WTC11 (cell line): ENCODE measurements at regions not wholly inside any gene's neighbourhood (a gene's known extent, or its start where the extent isn't known, plus 50 kb on each side); places are given as distances from the start of the nearest gene placed in this dataset.

Experiments used
- ATAC-seq: fragments of 200-7000 bp; cut with Tn5 transposase; 2 replicates; pipeline ENCODE4 v1.10.0; 2021; ENCODE audit warnings: mild to moderate bottlenecking, moderate library complexity
- CTCF ChIA-PET: fragments of 300-600 bp; sonication (Branson Sonifier 250); formaldehyde crosslinking; loops from one replicate; lab custom pipeline; 2021; ENCODE audit warnings: antibody characterized with exemption; lab: Charles Lee
- POLR2A ChIA-PET: fragments of 350-600 bp; sonication (Branson Sonifier 250); formaldehyde crosslinking; loops from one replicate; lab custom pipeline; 2021; ENCODE audit warnings: antibody characterized with exemption; lab: Charles Lee
- DNase-seq: peaks from one replicate; pipeline ENCODE4 v3.0.0; 2021; ENCODE audit warnings: low spot score
- H3K27ac Mint-ChIP-seq: 2 replicates; pipeline ENCODE4 v1.8.0; 2021; ENCODE audit warnings: mixed read lengths
- H3K27me3 Mint-ChIP-seq: 2 replicates; pipeline ENCODE4 v1.8.0; 2021; ENCODE audit warnings: low read depth, mild to moderate bottlenecking, moderate library complexity, mixed read lengths
- H3K36me3 Mint-ChIP-seq: 2 replicates; pipeline ENCODE4 v1.8.0; 2021; ENCODE audit warnings: mixed read lengths
- H3K4me1 Mint-ChIP-seq: 2 replicates; pipeline ENCODE4 v1.8.0; 2022; ENCODE audit warnings: mixed read lengths
- H3K4me3 Mint-ChIP-seq: 2 replicates; pipeline ENCODE4 v1.8.0; 2021; ENCODE audit warnings: mild to moderate bottlenecking, moderate library complexity, mixed read lengths
- H3K9me3 Mint-ChIP-seq: 2 replicates; pipeline ENCODE4 v1.8.0; 2021; ENCODE audit warnings: mixed read lengths
- ATF1 ChIP-seq: sonication (generic); formaldehyde crosslinking; IDR thresholded peaks from 2 replicates; pipeline ENCODE4 v1.8.1; 2023; ENCODE audit warnings: mild to moderate bottlenecking, moderate library complexity, missing genetic modification reagents
- CREB1 ChIP-seq: sonication (generic); formaldehyde crosslinking; IDR thresholded peaks from 2 replicates; pipeline ENCODE4 v1.8.0; 2023; ENCODE audit warnings: mild to moderate bottlenecking, missing genetic modification reagents
- ESRRA ChIP-seq: sonication (generic); formaldehyde crosslinking; IDR thresholded peaks from 2 replicates; pipeline ENCODE4 v1.8.1; 2022; ENCODE audit warnings: mild to moderate bottlenecking, missing genetic modification reagents, borderline replicate concordance
- ETV6 ChIP-seq: sonication (generic); formaldehyde crosslinking; IDR thresholded peaks from 2 replicates; pipeline ENCODE4 v1.8.1; 2022; ENCODE audit warnings: mild to moderate bottlenecking, missing genetic modification reagents
- FOXP1 ChIP-seq: sonication (generic); formaldehyde crosslinking; IDR thresholded peaks from 2 replicates; pipeline ENCODE4 v1.8.0; 2022; ENCODE audit warnings: missing genetic modification reagents, mild to moderate bottlenecking, moderate library complexity, borderline replicate concordance
- GABPB1 ChIP-seq: sonication (generic); formaldehyde crosslinking; IDR thresholded peaks from 2 replicates; pipeline ENCODE4 v1.8.1; 2023; ENCODE audit warnings: mild to moderate bottlenecking, missing genetic modification reagents
- GRHL2 ChIP-seq: fragments of 250-450 bp; sonication (Bioruptor Pico); IDR thresholded peaks from 2 replicates; pipeline ENCODE4 v1.8.0; 2022; ENCODE audit warnings: mild to moderate bottlenecking, moderate library complexity; ENCODE audit not compliant: insufficient replicate concordance, severe bottlenecking
- GTF2I ChIP-seq: fragments of 250-450 bp; sonication (Bioruptor Pico); conservative IDR thresholded peaks from 2 replicates; pipeline ENCODE4 v1.4.0; 2021; ENCODE audit warnings: mild to moderate bottlenecking
- HMGA2 ChIP-seq: fragments of 250-450 bp; sonication (Bioruptor Pico); IDR thresholded peaks from 2 replicates; pipeline ENCODE4 v1.4.0; 2021; ENCODE audit warnings: mild to moderate bottlenecking, moderate library complexity
- JUN ChIP-seq: sonication (generic); formaldehyde crosslinking; IDR thresholded peaks from 2 replicates; pipeline ENCODE4 v1.8.0; 2023; ENCODE audit warnings: mild to moderate bottlenecking, missing genetic modification reagents
- MYBL2 ChIP-seq: sonication (generic); formaldehyde crosslinking; IDR thresholded peaks from 2 replicates; pipeline ENCODE4 v1.8.1; 2023; ENCODE audit warnings: mild to moderate bottlenecking, moderate library complexity, missing genetic modification reagents
- NR2C2 ChIP-seq: sonication (generic); formaldehyde crosslinking; IDR thresholded peaks from 2 replicates; pipeline ENCODE4 v1.8.0; 2022; ENCODE audit warnings: mild to moderate bottlenecking, missing genetic modification reagents
- NR3C1 ChIP-seq: sonication (generic); formaldehyde crosslinking; conservative IDR thresholded peaks from 2 replicates; pipeline ENCODE4 v1.8.1; 2023; ENCODE audit warnings: low read depth, mild to moderate bottlenecking, missing genetic modification reagents
- RORB ChIP-seq: fragments of 250-450 bp; sonication (Bioruptor Pico); IDR thresholded peaks from 2 replicates; pipeline ENCODE4 v1.9.0; 2021; ENCODE audit warnings: mild to moderate bottlenecking
- SMAD3 ChIP-seq: sonication (generic); formaldehyde crosslinking; IDR thresholded peaks from 2 replicates; pipeline ENCODE4 v1.8.0; 2022; ENCODE audit warnings: missing genetic modification reagents, mild to moderate bottlenecking, borderline replicate concordance
- ZNF138 ChIP-seq: sonication (generic); formaldehyde crosslinking; conservative IDR thresholded peaks from 2 replicates; pipeline ENCODE4 v1.8.1; 2022; ENCODE audit warnings: mild to moderate bottlenecking, moderate library complexity, missing genetic modification reagents
- ZNF232 ChIP-seq: sonication (generic); formaldehyde crosslinking; IDR thresholded peaks from 2 replicates; pipeline ENCODE4 v1.8.0; 2022; ENCODE audit warnings: mild to moderate bottlenecking, missing genetic modification reagents
- ZNF263 ChIP-seq: sonication (generic); formaldehyde crosslinking; IDR thresholded peaks from 2 replicates; pipeline ENCODE4 v1.8.1; 2022; ENCODE audit warnings: low read depth, mild to moderate bottlenecking, moderate library complexity, missing genetic modification reagents
- ZNF396 ChIP-seq: fragments of 250-450 bp; sonication (Bioruptor Pico); IDR thresholded peaks from 2 replicates; pipeline ENCODE4 v1.8.0; 2021; ENCODE audit warnings: mild to moderate bottlenecking, moderate library complexity, borderline replicate concordance
- TF ChIP-seq, protein P1 (sequence below): fragments of 250-450 bp; sonication (Bioruptor Pico); IDR thresholded peaks from 2 replicates; pipeline ENCODE4 v1.9.0; 2021; ENCODE audit warnings: moderate library complexity, mild to moderate bottlenecking, inconsistent platforms, borderline replicate concordance
- TF ChIP-seq, protein P2 (sequence below): sonication (generic); formaldehyde crosslinking; IDR thresholded peaks from 2 replicates; pipeline ENCODE4 v1.8.1; 2023; ENCODE audit warnings: mild to moderate bottlenecking, missing genetic modification reagents
- TF ChIP-seq, protein P3 (sequence below): fragments of 250-450 bp; sonication (Bioruptor Pico); IDR thresholded peaks from 2 replicates; pipeline ENCODE4 v1.8.0; 2021; ENCODE audit warnings: mild to moderate bottlenecking
- TF ChIP-seq, protein P4 (sequence below): fragments of 200-600 bp; IDR thresholded peaks from 2 replicates; pipeline ENCODE4 v1.8.0; 2022; ENCODE audit warnings: antibody characterized with exemption
- TF ChIP-seq, protein P5 (sequence below): sonication (generic); formaldehyde crosslinking; IDR thresholded peaks from 2 replicates; pipeline ENCODE4 v1.8.1; 2022; ENCODE audit warnings: low read depth, missing genetic modification reagents, borderline replicate concordance
- TF ChIP-seq, protein P6 (sequence below): sonication (generic); formaldehyde crosslinking; IDR thresholded peaks from 2 replicates; pipeline ENCODE4 v1.8.0; 2022; ENCODE audit warnings: mild to moderate bottlenecking, missing genetic modification reagents
- TF ChIP-seq, protein P7 (sequence below): sonication (generic); formaldehyde crosslinking; IDR thresholded peaks from 2 replicates; pipeline ENCODE4 v1.8.0; 2022; ENCODE audit warnings: mild to moderate bottlenecking, missing genetic modification reagents
- TF ChIP-seq, protein P8 (sequence below): sonication (generic); formaldehyde crosslinking; IDR thresholded peaks from 2 replicates; pipeline ENCODE4 v1.8.1; 2023; ENCODE audit warnings: mild to moderate bottlenecking, moderate library complexity, missing genetic modification reagents

DNA sequence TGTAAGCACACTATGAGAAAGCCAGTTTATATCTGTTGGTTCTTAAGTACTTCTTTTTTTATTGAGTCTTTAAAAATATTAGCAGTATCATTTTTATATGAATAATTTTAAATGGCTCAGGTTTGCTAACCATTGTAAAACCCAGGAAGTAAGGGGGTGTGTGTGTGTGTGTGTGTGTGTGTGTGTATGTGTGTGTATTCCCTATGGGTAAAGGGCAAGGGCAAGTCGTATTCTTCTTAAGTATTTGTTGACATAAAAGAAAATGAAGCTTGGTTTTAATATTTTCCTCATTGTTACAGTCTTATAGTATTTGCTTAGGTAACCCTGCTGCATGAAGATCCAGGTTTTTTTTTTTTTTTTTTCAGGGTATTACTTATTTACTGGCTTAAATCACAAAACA is 495.0 kb upstream of the B3GALT2 start:
- DNase-seq = no peak
- H3K4me3 Mint-ChIP-seq = no peak overlapping the region
- ChIA-PET POLR2A (no interaction called here), CTCF (no interaction called here)
- no peaks in the 10 kb centered on the region for H3K27me3 Mint-ChIP-seq
- no peaks in the 10 kb centered on the region for H3K36me3 Mint-ChIP-seq
- H3K4me1 Mint-ChIP-seq = peaks cover 17% of the 10 kb centered on the region
- H3K27ac Mint-ChIP-seq = no peak overlapping the region
- H3K9me3 Mint-ChIP-seq = no peaks in the 10 kb centered on the region
- ATAC-seq = no peak
- no peak for TF ChIP-seq RORB (CRISPR knock-in tag)
- TF ChIP-seq ZNF138 (CRISPR knock-in tag) = no peak
- no peak for TF ChIP-seq NR2C2 (CRISPR knock-in tag)
- TF ChIP-seq, protein P1, sequence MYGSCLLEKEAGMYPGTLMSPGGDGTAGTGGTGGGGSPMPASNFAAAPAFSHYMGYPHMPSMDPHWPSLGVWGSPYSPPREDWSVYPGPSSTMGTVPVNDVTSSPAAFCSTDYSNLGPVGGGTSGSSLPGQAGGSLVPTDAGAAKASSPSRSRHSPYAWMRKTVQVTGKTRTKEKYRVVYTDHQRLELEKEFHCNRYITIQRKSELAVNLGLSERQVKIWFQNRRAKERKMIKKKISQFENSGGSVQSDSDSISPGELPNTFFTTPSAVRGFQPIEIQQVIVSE (CRISPR knock-in tag) = no peak
- TF ChIP-seq ESRRA (CRISPR knock-in tag) = no peak
- TF ChIP-seq ATF1 (CRISPR knock-in tag) = no peak
- TF ChIP-seq ZNF263 (CRISPR knock-in tag) = no peak
- TF ChIP-seq, protein P2, sequence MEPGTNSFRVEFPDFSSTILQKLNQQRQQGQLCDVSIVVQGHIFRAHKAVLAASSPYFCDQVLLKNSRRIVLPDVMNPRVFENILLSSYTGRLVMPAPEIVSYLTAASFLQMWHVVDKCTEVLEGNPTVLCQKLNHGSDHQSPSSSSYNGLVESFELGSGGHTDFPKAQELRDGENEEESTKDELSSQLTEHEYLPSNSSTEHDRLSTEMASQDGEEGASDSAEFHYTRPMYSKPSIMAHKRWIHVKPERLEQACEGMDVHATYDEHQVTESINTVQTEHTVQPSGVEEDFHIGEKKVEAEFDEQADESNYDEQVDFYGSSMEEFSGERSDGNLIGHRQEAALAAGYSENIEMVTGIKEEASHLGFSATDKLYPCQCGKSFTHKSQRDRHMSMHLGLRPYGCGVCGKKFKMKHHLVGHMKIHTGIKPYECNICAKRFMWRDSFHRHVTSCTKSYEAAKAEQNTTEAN (CRISPR knock-in tag) = no peak
- TF ChIP-seq, protein P3, sequence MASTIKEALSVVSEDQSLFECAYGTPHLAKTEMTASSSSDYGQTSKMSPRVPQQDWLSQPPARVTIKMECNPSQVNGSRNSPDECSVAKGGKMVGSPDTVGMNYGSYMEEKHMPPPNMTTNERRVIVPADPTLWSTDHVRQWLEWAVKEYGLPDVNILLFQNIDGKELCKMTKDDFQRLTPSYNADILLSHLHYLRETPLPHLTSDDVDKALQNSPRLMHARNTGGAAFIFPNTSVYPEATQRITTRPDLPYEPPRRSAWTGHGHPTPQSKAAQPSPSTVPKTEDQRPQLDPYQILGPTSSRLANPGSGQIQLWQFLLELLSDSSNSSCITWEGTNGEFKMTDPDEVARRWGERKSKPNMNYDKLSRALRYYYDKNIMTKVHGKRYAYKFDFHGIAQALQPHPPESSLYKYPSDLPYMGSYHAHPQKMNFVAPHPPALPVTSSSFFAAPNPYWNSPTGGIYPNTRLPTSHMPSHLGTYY (CRISPR knock-in tag) = no peak
- no peak for TF ChIP-seq SMAD3 (CRISPR knock-in tag)
- no peak for TF ChIP-seq JUN
- TF ChIP-seq HMGA2 (CRISPR knock-in tag) = no peak
- TF ChIP-seq FOXP1 (CRISPR knock-in tag) = no peak
- TF ChIP-seq, protein P4, sequence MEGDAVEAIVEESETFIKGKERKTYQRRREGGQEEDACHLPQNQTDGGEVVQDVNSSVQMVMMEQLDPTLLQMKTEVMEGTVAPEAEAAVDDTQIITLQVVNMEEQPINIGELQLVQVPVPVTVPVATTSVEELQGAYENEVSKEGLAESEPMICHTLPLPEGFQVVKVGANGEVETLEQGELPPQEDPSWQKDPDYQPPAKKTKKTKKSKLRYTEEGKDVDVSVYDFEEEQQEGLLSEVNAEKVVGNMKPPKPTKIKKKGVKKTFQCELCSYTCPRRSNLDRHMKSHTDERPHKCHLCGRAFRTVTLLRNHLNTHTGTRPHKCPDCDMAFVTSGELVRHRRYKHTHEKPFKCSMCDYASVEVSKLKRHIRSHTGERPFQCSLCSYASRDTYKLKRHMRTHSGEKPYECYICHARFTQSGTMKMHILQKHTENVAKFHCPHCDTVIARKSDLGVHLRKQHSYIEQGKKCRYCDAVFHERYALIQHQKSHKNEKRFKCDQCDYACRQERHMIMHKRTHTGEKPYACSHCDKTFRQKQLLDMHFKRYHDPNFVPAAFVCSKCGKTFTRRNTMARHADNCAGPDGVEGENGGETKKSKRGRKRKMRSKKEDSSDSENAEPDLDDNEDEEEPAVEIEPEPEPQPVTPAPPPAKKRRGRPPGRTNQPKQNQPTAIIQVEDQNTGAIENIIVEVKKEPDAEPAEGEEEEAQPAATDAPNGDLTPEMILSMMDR = no peak
- no peak for TF ChIP-seq GTF2I
- TF ChIP-seq GABPB1 = no peak
- TF ChIP-seq, protein P5, sequence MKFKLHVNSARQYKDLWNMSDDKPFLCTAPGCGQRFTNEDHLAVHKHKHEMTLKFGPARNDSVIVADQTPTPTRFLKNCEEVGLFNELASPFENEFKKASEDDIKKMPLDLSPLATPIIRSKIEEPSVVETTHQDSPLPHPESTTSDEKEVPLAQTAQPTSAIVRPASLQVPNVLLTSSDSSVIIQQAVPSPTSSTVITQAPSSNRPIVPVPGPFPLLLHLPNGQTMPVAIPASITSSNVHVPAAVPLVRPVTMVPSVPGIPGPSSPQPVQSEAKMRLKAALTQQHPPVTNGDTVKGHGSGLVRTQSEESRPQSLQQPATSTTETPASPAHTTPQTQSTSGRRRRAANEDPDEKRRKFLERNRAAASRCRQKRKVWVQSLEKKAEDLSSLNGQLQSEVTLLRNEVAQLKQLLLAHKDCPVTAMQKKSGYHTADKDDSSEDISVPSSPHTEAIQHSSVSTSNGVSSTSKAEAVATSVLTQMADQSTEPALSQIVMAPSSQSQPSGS (CRISPR knock-in tag) = no peak
- TF ChIP-seq MYBL2 = no peak
- no peak for TF ChIP-seq ETV6

DNA sequence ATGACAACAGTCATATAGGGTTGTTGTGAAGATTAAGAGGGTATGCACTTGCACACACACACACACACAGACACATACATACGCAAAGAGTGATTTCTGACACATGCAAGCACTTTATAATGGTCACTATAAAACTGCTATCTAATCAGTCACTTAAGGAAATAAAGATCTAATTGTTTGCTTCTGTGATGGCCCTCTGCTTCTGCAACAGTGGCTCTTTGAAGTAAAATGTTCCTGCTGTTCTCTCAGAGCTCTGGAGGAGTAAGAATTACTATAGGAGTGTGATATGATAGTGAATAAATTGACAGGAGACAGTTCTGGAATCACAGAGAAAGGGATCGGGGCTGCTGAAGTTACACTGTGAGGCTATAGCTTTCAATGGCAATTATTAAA is 494.5 kb upstream of the B3GALT2 start:
- Mint-ChIP-seq H3K27me3 (no peaks in the 10 kb centered on the region), H3K4me1 (peaks cover 17% of the 10 kb centered on the region), H3K4me3 (no peak overlapping the region), H3K9me3 (no peaks in the 10 kb centered on the region), H3K36me3 (no peaks in the 10 kb centered on the region), H3K27ac (no peak overlapping the region)
- DNase-seq (no peak), ATAC-seq (no peak)
- ChIA-PET CTCF (no interaction called here), POLR2A (no interaction called here)
- TF ChIP-seq ZNF232 (CRISPR knock-in tag) = no peak
- no peak for TF ChIP-seq ZNF396 (CRISPR knock-in tag)
- TF ChIP-seq, protein P6, sequence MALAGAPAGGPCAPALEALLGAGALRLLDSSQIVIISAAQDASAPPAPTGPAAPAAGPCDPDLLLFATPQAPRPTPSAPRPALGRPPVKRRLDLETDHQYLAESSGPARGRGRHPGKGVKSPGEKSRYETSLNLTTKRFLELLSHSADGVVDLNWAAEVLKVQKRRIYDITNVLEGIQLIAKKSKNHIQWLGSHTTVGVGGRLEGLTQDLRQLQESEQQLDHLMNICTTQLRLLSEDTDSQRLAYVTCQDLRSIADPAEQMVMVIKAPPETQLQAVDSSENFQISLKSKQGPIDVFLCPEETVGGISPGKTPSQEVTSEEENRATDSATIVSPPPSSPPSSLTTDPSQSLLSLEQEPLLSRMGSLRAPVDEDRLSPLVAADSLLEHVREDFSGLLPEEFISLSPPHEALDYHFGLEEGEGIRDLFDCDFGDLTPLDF (CRISPR knock-in tag) = no peak
- TF ChIP-seq NR3C1 (CRISPR knock-in tag) = no peak
- TF ChIP-seq, protein P7, sequence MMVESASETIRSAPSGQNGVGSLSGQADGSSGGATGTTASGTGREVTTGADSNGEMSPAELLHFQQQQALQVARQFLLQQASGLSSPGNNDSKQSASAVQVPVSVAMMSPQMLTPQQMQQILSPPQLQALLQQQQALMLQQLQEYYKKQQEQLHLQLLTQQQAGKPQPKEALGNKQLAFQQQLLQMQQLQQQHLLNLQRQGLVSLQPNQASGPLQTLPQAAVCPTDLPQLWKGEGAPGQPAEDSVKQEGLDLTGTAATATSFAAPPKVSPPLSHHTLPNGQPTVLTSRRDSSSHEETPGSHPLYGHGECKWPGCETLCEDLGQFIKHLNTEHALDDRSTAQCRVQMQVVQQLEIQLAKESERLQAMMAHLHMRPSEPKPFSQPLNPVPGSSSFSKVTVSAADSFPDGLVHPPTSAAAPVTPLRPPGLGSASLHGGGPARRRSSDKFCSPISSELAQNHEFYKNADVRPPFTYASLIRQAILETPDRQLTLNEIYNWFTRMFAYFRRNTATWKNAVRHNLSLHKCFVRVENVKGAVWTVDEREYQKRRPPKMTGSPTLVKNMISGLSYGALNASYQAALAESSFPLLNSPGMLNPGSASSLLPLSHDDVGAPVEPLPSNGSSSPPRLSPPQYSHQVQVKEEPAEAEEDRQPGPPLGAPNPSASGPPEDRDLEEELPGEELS (CRISPR knock-in tag) = no peak
- TF ChIP-seq, protein P8, sequence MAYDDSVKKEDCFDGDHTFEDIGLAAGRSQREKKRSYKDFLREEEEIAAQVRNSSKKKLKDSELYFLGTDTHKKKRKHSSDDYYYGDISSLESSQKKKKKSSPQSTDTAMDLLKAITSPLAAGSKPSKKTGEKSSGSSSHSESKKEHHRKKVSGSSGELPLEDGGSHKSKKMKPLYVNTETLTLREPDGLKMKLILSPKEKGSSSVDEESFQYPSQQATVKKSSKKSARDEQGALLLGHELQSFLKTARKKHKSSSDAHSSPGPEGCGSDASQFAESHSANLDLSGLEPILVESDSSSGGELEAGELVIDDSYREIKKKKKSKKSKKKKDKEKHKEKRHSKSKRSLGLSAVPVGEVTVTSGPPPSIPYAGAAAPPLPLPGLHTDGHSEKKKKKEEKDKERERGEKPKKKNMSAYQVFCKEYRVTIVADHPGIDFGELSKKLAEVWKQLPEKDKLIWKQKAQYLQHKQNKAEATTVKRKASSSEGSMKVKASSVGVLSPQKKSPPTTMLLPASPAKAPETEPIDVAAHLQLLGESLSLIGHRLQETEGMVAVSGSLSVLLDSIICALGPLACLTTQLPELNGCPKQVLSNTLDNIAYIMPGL = no peak
- TF ChIP-seq CREB1 (CRISPR knock-in tag) = no peak
- TF ChIP-seq JUN = no peak
- no peak for TF ChIP-seq NR2C2 (CRISPR knock-in tag)
- TF ChIP-seq GRHL2 (CRISPR knock-in tag) = no peak
